SIG-M5 treated with dmso at 0.1 percent for 504 hours (cell line): ENCODE measurements at regions not wholly inside any gene's neighbourhood (a gene's known extent, or its start where the extent isn't known, plus 50 kb on each side); places are given as distances from the start of the nearest gene placed in this dataset.
"Not testable (repeated sequence)": the region's sequence is repeated elsewhere in the genome, so short reads cannot be mapped to it uniquely, and the experiment has no call there.

Experiments
- DNase-seq: peaks from one replicate; lab custom pipeline; 2025; ENCODE audit not compliant: unreplicated experiment; lab: John Stamatoyannopoulos, UW

GRCh38 chr15:31178705-31179104 is 77.2 kb upstream of the TRPM1 start:
- no peak for DNase-seq

- no peak for DNase-seq
Observed at GRCh38 chr15:31179693-31180092, 78.2 kb upstream of the TRPM1 start.

GRCh38 chr15:31193291-31193690 is 91.8 kb upstream of the TRPM1 start:
- DNase-seq: no peak

- no peak for DNase-seq
Observed at GRCh38 chr15:31195871-31196270, 94.3 kb upstream of the TRPM1 start.

- no peak for DNase-seq
Observed at GRCh38 chr15:31197497-31198414, 96.2 kb upstream of the TRPM1 start.

- no peak for DNase-seq
Observed at GRCh38 chr15:31200735-31201151, 99.2 kb upstream of the TRPM1 start.

GRCh38 chr15:31202953-31203352 is 101.4 kb upstream of the TRPM1 start:
- DNase-seq: no peak

- no peak for DNase-seq
Observed at GRCh38 chr15:31203999-31204398, 102.5 kb upstream of the TRPM1 start.

GRCh38 chr15:31206386-31207181 is 105.1 kb upstream of the TRPM1 start:
- DNase-seq: no peak

GRCh38 chr15:31207246-31207645 is 105.7 kb upstream of the TRPM1 start:
- no peak for DNase-seq

- DNase-seq: not testable (repeated sequence)
Observed at GRCh38 chr15:31207861-31208260, 106.3 kb upstream of the TRPM1 start.

GRCh38 chr15:31208817-31209216 is 107.3 kb upstream of the TRPM1 start:
- no peak for DNase-seq

- DNase-seq: no peak
Observed at GRCh38 chr15:31211353-31211752, 109.8 kb upstream of the TRPM1 start.

GRCh38 chr15:31212326-31213080 is 111.0 kb upstream of the TRPM1 start:
- peak; percentile 87 for DNase-seq

GRCh38 chr15:31214158-31214863 is 112.3 kb upstream of the KLF13 start:
- DNase-seq: peak; percentile 69

GRCh38 chr15:31214864-31215489 is 111.7 kb upstream of the KLF13 start:
- DNase-seq: peak; percentile 69

GRCh38 chr15:31215490-31216214 is 111.0 kb upstream of the KLF13 start:
- peak; percentile 70 for DNase-seq

- DNase-seq: peak; percentile 90
Observed at GRCh38 chr15:31216215-31216911, 110.3 kb upstream of the KLF13 start.

GRCh38 chr15:31217067-31217466 is 109.6 kb upstream of the KLF13 start:
- DNase-seq: no peak
